ENCODE measurements at regions not wholly inside any gene's neighbourhood (a gene's known extent, or its start where the extent isn't known, plus 50 kb on each side); places are given as distances from the start of the nearest gene placed in this dataset.

DNA sequence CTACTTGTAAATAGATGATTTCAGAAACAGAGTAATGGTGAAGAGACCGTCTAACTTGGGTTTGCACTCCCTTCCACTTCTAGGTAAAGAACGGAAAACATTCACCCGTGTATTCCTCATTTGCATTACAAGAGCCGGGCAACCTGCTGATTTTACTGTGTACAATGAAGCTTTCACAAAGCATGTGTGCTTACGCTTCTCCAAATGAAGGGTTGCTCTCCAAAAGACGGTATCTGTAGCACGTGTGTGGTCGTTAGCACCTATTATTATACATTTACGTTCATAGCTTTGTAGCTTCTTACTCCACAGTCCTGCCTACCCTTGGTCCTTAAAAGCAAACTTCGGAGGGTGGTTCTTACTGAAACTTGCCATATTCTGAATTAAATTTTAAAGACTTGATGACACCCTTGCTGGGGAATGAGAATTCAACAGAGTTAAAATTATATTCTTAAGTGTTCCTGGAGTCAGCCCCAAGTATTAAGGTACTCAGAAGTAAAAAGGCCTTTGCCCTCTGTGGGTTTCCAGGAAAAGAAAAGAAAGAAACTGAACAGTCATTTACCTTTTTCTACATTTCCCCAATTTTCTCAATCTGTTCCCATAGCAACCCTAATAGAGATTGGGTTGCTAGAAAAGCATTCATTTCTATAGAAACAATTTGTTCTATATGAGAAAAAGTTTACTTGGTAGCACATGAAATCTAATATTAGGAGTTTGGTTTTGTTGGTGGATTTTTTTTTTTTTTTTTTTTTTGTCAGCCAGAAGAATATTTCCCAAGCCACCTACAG lies 61.9 kb upstream of the KCNG1 start:
- Histone ChIP-seq H3K9me3 (ENCODE audit: control insufficient read depth, insufficient read depth, low read length) (no peaks in the 10 kb centered on the region), H3K9ac (ENCODE audit: low read depth, low read length) (no peak overlapping the region), H3K4me1 (ENCODE audit: control insufficient read depth, insufficient read depth, low read length) (peaks cover 8% of the 10 kb centered on the region), H3K36me3 (ENCODE audit: control insufficient read depth, insufficient read depth, low read length) (no peaks in the 10 kb centered on the region), H3K27ac (ENCODE audit: low read depth, low read length) (no peak overlapping the region), H3K27me3 (ENCODE audit: control insufficient read depth, insufficient read depth, low read length) (peaks cover 3% of the 10 kb centered on the region; the same call in 1 of the 2 replicates), H3K4me3 (ENCODE audit: low read depth, low read length) (no peak overlapping the region)

DNA sequence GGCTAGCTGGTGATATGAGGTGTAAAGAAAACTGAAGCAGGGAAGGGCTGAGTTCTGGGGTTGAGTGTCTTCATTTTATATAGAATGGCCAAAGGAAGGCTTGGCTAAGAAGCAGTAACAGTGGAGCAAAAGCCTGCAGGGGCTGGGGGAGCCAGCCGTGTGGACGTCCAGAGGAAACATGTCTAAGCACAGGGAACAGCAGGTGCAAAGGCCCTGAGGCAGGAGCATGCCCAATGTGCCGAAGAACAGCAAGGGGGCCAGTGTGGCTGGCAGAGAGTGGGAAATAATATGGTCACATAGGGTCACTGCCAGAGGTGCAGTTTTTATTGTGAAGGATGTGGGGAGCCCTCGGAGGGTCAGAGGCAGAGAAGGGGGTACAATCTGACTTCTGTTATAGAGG lies 60.5 kb upstream of the KCNG1 start:
- H3K4me3 ChIP-seq (ENCODE audit: low read depth, low read length), result no peak overlapping the region
- H3K9ac ChIP-seq (ENCODE audit: low read depth, low read length), result no peak overlapping the region
- peaks cover 3% of the 10 kb centered on the region; the same call in 1 of the 2 replicates for H3K27me3 ChIP-seq (ENCODE audit: control insufficient read depth, insufficient read depth, low read length)
- H3K27ac ChIP-seq (ENCODE audit: low read depth, low read length), result no peak overlapping the region
- no peaks in the 10 kb centered on the region for H3K36me3 ChIP-seq (ENCODE audit: control insufficient read depth, insufficient read depth, low read length)
- peaks cover 8% of the 10 kb centered on the region for H3K4me1 ChIP-seq (ENCODE audit: control insufficient read depth, insufficient read depth, low read length)
- no peaks in the 10 kb centered on the region for H3K9me3 ChIP-seq (ENCODE audit: control insufficient read depth, insufficient read depth, low read length)

DNA sequence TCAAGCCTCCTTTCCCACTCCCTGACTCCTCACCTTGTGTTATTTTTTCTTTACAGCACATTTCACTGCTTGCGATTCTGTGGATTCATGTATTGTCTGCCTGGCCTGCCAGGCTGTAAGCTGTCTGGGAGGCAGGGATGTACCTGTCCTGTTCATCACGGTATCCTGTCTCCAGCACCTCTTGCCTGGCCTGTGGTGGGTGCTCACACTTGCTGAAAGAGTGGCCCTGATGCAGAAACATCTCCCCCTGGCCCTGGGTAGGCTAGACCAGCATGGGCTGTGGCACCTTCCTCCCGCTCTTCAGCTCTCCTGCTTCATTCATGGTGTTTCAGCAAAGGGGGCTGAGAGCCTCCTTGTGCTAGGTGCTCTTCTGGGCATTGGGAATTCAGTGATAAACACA lies 60.1 kb upstream of the KCNG1 start:
- H3K9ac ChIP-seq (ENCODE audit: low read depth, low read length), result no peak overlapping the region
- H3K36me3 ChIP-seq (ENCODE audit: control insufficient read depth, insufficient read depth, low read length), result no peaks in the 10 kb centered on the region
- H3K27ac ChIP-seq (ENCODE audit: low read depth, low read length), result no peak overlapping the region
- H3K9me3 ChIP-seq (ENCODE audit: control insufficient read depth, insufficient read depth, low read length), result no peaks in the 10 kb centered on the region
- peaks cover 3% of the 10 kb centered on the region; the same call in 1 of the 2 replicates for H3K27me3 ChIP-seq (ENCODE audit: control insufficient read depth, insufficient read depth, low read length)
- H3K4me1 ChIP-seq (ENCODE audit: control insufficient read depth, insufficient read depth, low read length), result peaks cover 10% of the 10 kb centered on the region
- no peak overlapping the region for H3K4me3 ChIP-seq (ENCODE audit: low read depth, low read length)

DNA sequence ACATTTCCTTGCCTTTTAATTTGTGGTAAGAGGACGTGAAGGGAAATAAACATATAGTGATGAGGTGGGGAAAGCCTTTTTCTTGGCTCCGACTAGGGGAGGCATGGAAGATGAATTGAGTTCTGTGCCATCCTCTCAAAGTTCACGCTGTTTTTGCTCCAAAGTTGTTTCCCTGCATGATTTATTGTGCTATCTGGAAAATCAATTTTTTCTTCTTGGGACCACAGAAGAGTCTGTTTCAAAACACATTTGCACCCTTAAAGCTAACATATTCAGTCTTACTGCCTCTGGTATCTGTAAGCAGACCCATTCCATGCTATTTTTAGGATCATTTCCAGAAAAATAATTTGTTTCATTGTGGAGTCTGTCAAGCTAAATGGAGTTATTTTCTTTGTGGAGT lies 57.6 kb upstream of the KCNG1 start:
- no peaks in the 10 kb centered on the region for H3K9me3 ChIP-seq (ENCODE audit: control insufficient read depth, insufficient read depth, low read length)
- no peaks in the 10 kb centered on the region for H3K36me3 ChIP-seq (ENCODE audit: control insufficient read depth, insufficient read depth, low read length)
- no peak overlapping the region for H3K4me3 ChIP-seq (ENCODE audit: low read depth, low read length)
- H3K27ac ChIP-seq (ENCODE audit: low read depth, low read length), result no peak overlapping the region
- H3K4me1 ChIP-seq (ENCODE audit: control insufficient read depth, insufficient read depth, low read length), result peaks cover 9% of the 10 kb centered on the region
- peaks cover 3% of the 10 kb centered on the region; the same call in 1 of the 2 replicates for H3K27me3 ChIP-seq (ENCODE audit: control insufficient read depth, insufficient read depth, low read length)
- no peak overlapping the region for H3K9ac ChIP-seq (ENCODE audit: low read depth, low read length)

DNA sequence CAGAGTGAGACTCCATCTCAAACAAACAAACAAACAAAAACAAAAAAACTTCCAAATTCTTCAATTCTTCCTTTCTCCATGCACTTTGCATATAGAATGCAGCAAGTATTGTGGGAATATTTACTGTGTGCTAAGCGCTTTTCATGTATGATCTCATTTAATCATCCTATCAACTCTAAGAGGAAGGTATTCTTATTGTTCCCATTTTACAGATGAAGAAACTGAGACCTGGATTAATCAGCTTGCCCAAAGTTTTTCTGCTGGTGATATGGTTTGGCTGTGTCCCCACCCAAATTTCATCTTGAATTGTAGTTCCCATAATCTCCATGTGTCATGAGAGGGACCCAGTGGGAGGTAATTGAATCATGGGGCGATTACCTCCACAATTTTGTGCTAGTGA lies 56.6 kb upstream of the KCNG1 start:
- Histone ChIP-seq H3K4me1 (ENCODE audit: control insufficient read depth, insufficient read depth, low read length) (peaks cover 9% of the 10 kb centered on the region), H3K36me3 (ENCODE audit: control insufficient read depth, insufficient read depth, low read length) (no peaks in the 10 kb centered on the region), H3K9ac (ENCODE audit: low read depth, low read length) (no peak overlapping the region), H3K9me3 (ENCODE audit: control insufficient read depth, insufficient read depth, low read length) (no peaks in the 10 kb centered on the region), H3K27me3 (ENCODE audit: control insufficient read depth, insufficient read depth, low read length) (peaks cover 3% of the 10 kb centered on the region; the same call in 1 of the 2 replicates), H3K27ac (ENCODE audit: low read depth, low read length) (no peak overlapping the region), H3K4me3 (ENCODE audit: low read depth, low read length) (no peak overlapping the region)

DNA sequence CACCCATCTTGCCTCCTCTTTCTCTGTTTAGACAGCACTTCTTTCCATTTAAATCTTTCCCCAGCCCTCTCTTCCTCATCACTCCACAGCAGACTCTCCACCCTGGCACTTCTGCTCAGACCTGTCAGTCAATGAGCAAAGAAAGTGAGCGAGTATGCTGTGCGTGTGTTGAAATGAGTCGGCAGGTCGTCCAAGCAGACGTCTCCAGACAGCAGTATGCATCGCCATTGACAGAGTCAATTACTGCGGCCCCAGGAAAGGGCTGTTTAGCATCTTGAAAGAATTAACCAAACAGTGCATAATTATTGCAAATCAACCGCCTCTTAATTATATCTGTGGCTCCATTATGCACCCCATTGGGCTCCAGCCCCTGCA lies 54.8 kb upstream of the KCNG1 start:
- Histone ChIP-seq H3K36me3 (ENCODE audit: control insufficient read depth, insufficient read depth, low read length) (no peaks in the 10 kb centered on the region), H3K9me3 (ENCODE audit: control insufficient read depth, insufficient read depth, low read length) (no peaks in the 10 kb centered on the region), H3K27ac (ENCODE audit: low read depth, low read length) (no peak overlapping the region), H3K4me3 (ENCODE audit: low read depth, low read length) (no peak overlapping the region), H3K4me1 (ENCODE audit: control insufficient read depth, insufficient read depth, low read length) (peaks cover 9% of the 10 kb centered on the region), H3K27me3 (ENCODE audit: control insufficient read depth, insufficient read depth, low read length) (no peaks in the 10 kb centered on the region), H3K9ac (ENCODE audit: low read depth, low read length) (no peak overlapping the region)

DNA sequence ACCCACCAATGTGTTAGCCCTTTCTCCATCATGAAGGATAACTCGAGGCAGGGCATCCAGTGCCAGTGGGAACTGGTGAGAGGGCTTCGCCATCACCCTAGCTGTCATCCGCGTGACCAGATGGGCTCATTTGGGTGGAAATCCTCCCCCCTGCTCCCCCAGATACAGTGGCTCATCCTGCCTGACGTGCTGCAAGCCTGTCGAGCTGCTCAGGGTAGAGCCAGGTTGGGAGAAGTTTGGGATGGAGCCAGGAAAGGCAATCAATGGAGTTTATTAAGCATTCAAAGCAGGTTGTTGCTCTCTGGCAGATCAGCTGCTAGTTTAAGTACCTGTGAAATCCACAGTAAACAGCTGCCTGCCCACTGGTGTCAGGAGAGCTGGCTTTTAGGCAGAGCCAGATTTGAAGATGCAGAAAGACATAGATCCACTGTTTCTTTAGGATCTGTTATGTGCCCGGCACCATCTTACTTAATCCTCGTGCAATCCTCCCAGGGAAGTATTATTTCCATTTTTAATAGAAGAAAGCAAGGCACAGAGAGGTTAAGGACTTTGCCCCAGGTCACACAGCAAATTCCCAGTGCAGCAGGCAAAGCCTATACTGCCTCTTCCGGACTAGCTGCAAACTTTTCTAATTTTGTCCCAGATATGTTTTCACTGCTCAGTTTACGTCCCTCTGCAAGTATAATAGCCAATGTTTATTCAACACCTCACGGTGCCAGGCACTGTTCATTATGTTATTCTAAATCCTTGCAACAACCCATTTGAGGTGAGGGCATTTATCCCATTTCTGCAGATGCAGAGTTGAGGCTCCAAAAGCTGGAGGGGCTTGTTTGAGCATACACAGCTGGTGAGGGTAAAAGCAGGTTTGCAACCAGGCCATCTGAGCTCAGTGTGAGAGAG lies 54.1 kb upstream of the KCNG1 start:
- peaks cover 9% of the 10 kb centered on the region for H3K4me1 ChIP-seq (ENCODE audit: control insufficient read depth, insufficient read depth, low read length)
- H3K27ac ChIP-seq (ENCODE audit: low read depth, low read length), result no peak overlapping the region
- H3K36me3 ChIP-seq (ENCODE audit: control insufficient read depth, insufficient read depth, low read length), result no peaks in the 10 kb centered on the region
- H3K9ac ChIP-seq (ENCODE audit: low read depth, low read length), result no peak overlapping the region
- H3K9me3 ChIP-seq (ENCODE audit: control insufficient read depth, insufficient read depth, low read length), result no peaks in the 10 kb centered on the region
- no peaks in the 10 kb centered on the region for H3K27me3 ChIP-seq (ENCODE audit: control insufficient read depth, insufficient read depth, low read length)
- no peak overlapping the region for H3K4me3 ChIP-seq (ENCODE audit: low read depth, low read length)

DNA sequence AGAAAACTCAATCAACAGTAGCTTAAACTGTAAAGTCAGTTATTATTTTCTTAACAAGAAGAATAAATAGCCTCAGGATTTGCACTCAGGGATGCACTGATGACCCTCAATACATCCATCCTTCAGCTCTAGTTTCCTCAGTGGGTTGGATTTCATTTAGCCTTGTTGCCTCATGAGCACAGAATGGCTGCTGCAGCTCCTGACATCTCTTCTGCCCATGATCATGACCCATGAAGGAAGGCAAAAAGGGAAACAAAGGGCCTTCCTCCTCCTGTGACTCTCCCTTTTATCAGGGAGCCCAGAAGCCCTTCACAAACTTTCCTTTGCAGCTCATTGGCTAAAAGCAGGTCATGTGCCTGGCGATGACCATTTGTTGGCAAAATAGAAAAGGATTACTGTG lies 51.2 kb upstream of the KCNG1 start:
- Histone ChIP-seq H3K27me3 (ENCODE audit: control insufficient read depth, insufficient read depth, low read length) (no peaks in the 10 kb centered on the region), H3K9me3 (ENCODE audit: control insufficient read depth, insufficient read depth, low read length) (no peaks in the 10 kb centered on the region), H3K9ac (ENCODE audit: low read depth, low read length) (no peak overlapping the region), H3K27ac (ENCODE audit: low read depth, low read length) (no peak overlapping the region), H3K4me3 (ENCODE audit: low read depth, low read length) (no peak overlapping the region), H3K4me1 (ENCODE audit: control insufficient read depth, insufficient read depth, low read length) (peaks cover 9% of the 10 kb centered on the region), H3K36me3 (ENCODE audit: control insufficient read depth, insufficient read depth, low read length) (no peaks in the 10 kb centered on the region)
